Upper lobe of left lung (tissue), 4 donors: ENCODE measurements at regions not wholly inside any gene's neighbourhood (a gene's known extent, or its start where the extent isn't known, plus 50 kb on each side); places are given as distances from the start of the nearest gene placed in this dataset.

Source experiments
- CTCF ChIP-seq, 6 experiments: fragments of 450-650 bp in 4 of 6; fragments of 200-600 bp in 2 of 6; sonication (generic) in 2 of 6; IDR thresholded peaks; one replicate each; pipeline ENCODE4 v1.5.1; 2016 to 2019; ENCODE audit warnings: antibody characterized with exemption in 6 of 6
- POLR2A ChIP-seq, 4 donors: fragments of 450-650 bp; IDR thresholded peaks; one replicate each; pipeline ENCODE4 v1.5.1; 2016 to 2017; ENCODE audit warnings: antibody characterized with exemption in 4 of 4, mild to moderate bottlenecking in 2 of 4
- POLR2AphosphoS5 ChIP-seq, 2 donors: sonication (generic); formaldehyde crosslinking; IDR thresholded peaks; one replicate each; pipeline ENCODE4 v1.5.1; 2017; ENCODE audit warnings: antibody characterized with exemption in 2 of 2

- TF ChIP-seq CTCF (IDR thresholded peaks at IDR 0.05), result no peak
- no peak for TF ChIP-seq POLR2A (IDR thresholded peaks at IDR 0.05)
- no peak for TF ChIP-seq POLR2AphosphoS5 (IDR thresholded peaks at IDR 0.05)
These were observed 438.7 kb upstream of the POU3F2 start for GRCh38 chr6:98395610-98396166.
